GM21390 (cell line): ENCODE measurements at regions not wholly inside any gene's neighbourhood (a gene's known extent, or its start where the extent isn't known, plus 50 kb on each side); places are given as distances from the start of the nearest gene placed in this dataset.
"Not testable (repeated sequence)": the region's sequence is repeated elsewhere in the genome, so short reads cannot be mapped to it uniquely, and the experiment has no call there.

ENCODE experiments used
- ATAC-seq: cut with Tn5 transposase; IDR thresholded peaks from one replicate; pipeline ENCODE4 v1.9.1; 2021; ENCODE audit not compliant: unreplicated experiment

DNA sequence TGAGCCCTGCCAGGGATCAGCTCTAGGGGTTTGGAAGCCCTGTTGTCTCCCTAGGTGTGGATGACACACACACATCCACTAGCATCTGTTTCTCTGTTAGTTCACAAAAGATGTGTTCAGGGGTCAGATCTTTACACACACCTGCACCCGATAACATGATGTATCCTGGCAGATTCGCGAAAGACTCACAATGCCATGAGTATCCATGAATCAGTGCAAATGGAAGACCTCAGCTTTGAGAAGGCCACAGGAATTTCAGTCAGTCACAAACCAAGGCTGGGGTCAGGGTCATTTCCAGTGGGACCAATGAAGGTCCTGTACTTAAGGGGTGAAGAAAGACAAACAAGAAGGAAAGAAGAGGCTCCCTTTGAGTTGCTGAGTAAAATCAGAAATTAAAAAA is 898.2 kb downstream of the UQCRFS1 start:
- no peak for ATAC-seq

DNA sequence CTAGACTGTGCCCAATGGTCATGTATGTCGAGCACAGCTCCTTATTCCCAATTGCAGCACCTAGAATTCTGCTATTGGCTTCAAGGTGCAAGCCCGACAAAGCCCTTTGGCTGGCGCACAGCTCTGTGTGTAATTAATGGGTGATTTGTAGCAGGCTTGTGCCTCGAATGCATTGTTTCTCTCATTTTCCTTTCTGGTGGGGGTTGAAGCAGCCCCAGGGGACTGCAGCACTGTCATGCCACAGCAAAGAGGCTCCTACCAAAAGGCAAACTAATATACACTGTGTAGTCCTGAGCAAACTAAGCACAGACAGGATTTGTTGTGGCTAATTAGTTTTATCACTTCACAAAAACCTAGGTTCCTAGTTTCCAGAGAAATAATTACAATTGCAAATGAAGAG is 898.7 kb downstream of the UQCRFS1 start:
- no peak for ATAC-seq

DNA sequence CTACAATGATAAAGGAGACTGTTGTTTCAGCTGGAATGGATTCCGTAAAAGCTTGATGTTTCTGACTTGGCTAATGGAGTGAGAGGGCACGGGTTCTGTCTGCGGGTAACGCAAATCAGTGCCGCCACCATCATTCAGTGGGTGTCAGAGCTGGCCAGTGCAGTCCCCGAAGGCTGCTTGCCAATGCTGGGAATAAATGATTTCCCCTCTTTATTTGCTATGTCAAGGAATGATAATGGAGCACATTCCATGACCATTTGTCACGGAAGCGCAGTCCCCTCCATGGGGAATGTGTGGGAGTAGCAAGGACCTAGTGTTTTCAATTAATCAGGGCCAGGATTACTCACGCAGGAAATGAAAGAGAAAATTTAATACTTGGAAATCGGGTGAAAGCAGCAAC is 899.3 kb downstream of the UQCRFS1 start:
- ATAC-seq, result no peak

DNA sequence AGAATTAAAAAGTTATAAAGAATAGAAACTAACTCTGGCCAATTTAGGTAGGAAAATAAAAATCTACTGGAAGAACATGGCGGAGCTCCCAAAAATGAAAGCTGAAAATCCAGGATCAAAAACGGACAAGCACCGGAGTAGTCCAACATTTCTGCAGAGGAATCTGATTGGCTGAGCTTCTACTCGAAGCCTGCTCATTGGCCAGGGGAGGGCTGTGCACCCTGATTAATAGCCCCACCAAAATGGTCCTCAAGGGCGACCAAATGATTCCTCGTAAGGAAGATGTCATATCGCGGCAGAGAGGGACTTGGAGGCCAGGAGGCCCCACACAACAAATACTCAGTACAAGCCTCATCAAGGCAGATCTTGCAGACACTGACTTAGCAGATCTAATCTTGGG is 900.7 kb downstream of the UQCRFS1 start:
- no peak for ATAC-seq

DNA sequence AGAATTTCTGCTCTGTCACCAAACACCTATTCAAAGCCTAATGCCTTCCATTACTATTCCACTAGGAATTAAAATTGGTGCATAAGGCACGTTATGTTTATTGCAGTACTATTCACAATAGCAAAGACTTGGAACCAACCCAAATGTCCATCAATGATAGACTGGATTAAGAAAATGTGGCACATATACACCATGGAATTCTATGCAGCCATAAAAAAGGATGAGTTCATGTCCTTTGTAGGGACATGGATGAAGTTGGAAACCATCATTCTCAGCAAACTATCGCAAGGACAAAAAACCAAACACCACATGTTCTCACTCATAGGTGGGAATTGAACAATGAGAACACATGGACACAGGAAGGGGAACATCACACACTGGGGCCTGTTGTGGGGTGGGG is 902.1 kb downstream of the UQCRFS1 start:
- ATAC-seq, result not testable (repeated sequence)

DNA sequence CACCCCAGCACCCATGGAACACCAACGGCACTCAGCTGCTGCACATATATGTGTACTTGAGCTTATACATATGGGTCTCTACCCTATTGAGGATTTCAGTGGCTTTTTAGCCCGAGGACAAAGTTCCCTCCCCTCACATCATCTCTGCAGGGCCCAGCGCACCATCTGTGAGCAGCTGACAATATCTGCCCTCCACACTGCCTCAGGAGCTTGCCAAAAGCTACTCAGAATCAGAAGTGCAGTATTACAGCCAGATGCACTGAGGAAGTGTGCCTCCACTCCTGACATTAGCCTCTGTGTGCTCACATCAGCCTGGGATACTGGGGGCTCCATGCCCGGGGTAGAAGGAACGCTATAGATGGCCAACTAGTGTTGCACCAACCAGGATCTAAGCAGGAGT is 903.9 kb downstream of the UQCRFS1 start:
- no peak for ATAC-seq

DNA sequence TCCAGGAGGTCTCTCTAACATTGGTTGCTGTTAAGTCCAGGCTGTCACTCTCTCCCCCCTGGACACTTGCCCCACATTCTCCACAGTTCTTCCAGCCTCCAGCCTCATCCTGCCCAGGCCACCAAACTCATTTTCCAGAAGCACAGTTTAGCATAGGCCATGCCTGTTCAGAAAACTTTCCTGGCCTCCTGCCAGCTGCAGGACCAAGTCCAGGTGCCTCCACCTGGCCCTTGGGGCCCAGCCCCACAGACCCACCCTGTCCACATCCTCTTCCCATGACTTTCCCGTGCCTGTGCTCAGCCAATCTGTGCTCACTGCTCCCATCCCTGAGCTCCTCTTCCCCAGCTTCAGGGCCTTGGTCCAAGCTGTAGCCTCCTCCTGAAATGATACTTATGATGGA is 905.0 kb downstream of the UQCRFS1 start:
- no peak for ATAC-seq

DNA sequence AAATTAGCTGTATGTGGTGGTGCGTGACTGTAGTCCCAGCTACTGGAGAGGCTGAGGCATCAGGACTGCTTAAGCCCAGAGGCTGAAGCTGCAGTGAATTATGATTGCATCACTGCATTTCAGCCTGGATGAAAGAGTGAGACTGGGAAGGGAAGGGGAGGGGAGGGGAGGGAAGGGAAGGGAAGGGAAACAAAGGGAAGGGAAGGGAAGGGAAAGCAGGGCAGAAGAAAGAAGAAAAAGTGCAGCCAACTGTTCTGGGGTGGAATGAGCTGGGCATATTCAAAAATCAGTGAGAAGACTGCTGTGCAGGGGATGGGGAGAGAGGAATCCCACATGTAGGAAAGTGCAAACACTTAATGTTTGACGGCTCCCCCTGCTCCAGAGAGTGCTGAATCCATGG is 905.5 kb downstream of the UQCRFS1 start:
- no peak for ATAC-seq

DNA sequence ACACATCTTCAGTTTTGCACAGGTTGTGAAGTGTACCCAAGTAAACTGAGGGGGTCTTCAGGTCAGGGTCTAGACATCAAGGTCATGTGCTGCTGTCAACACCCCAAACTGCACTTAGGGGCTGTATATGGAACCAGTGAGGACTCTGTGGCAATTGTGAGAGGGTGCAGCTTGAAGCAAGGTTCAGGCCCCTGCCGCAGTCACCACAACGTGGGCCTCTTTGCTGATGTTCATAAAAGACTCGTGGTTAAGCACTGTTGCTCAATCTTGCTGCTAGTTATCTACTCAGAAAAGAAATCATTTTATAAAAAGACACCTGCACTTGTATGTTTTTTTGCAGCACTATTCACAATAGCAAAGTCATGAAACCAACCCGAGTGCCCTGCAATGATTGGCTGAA is 907.4 kb downstream of the UQCRFS1 start:
- no peak for ATAC-seq

DNA sequence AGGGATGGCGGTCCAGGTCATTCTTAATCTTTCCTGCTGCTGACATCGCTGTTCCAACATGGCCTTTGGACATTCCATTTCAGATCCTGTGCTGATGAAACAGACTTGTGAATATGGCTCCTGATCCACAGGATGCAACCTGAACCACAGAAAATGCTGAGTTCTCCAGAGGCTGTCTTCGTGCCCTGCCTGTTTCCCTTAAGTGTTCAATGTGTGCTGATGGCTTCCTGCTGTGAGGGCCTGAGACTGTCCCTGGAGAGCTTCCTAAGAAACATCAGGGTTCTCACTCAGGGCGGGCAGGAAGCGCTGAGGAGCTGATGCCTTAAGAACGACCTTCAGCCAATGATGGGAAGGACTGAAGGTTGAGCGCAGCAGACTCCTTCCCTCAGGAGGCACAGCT is 909.4 kb downstream of the UQCRFS1 start:
- ATAC-seq, result no peak

DNA sequence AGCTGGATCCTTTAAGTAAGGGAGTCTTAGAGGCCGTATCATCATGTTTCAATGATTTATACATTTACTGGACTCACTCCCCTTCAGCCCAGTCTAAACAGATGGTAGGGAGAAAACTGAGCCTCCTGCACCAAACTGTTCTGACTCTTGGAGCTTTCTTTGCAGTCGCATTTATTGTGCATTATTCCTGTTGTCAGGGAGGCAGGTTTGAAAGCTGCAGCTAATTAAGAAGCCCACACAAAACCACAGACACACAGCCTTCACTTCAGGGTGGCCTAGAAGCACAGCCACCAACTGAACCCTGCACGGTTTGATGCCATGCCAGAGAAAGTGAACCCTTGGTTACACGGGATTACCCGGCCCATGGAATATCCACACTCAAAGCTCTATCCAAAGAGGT is 911.0 kb downstream of the UQCRFS1 start:
- ATAC-seq, result no peak

DNA sequence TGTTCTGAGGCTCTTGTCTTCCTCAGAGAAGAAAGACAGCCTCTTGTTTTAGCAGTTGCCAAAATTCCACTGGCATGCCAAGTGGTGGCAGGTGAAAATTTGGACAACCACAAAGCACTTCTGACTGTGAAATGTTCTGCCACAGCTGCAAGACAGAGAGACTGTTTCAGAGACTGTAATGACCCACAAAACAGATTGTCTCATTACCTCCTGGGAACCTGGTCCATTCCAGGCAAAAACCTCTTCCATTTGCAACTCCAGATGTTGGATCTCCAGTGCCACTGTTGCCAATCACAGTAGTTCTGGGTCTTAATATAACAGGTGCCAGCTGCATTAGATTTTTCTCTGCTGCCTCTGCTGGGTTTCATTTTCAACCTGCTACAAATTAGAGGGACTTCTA is 911.5 kb downstream of the UQCRFS1 start:
- ATAC-seq, result no peak

DNA sequence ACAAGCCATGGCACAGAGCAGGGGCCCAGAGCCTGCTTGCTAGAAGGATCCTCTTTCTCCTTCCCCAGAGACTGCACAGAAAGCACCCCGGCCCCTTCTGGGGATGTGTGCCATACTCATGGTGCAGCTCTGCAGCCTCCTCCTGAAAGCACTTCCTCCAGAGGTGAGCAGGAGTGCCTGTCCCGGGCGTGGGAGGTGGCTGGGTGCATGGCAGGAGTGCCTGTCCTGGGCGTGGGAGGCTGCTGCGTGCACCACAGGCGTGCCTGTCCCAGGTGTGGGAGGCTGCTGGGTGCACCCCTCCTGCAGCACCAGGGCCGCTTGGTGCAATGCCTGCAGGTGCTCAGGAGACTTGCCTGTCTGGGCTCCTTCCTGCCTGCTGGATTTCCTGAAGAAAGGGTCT is 913.3 kb downstream of the UQCRFS1 start:
- no peak for ATAC-seq

DNA sequence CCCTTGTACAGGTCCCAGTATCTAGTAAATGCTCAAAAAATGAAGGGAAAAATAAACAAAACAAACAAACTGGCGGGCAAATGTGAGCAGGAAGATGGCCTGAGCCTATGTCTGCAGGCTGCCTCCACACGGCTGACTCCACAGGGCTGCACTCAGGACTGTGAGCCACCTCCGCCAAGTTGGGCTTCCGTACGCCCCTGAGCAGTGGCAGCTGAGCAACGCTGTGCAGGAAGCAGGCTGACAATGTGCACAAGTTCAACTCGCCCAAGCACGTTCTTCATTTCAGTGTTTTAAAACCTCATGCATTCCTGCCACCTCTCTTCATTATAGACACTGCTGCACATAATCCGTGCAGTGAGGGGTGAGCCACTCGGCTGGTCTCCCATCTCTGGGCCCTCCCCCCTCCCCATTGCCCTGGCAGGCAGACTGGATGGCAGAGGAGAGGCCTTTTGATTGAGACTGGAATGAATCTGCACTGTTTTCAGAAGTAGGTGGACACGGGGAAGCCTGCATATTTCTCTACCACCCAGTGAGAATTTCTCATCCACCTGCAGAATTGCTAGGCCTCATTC is 915.3 kb downstream of the UQCRFS1 start:
- no peak for ATAC-seq

DNA sequence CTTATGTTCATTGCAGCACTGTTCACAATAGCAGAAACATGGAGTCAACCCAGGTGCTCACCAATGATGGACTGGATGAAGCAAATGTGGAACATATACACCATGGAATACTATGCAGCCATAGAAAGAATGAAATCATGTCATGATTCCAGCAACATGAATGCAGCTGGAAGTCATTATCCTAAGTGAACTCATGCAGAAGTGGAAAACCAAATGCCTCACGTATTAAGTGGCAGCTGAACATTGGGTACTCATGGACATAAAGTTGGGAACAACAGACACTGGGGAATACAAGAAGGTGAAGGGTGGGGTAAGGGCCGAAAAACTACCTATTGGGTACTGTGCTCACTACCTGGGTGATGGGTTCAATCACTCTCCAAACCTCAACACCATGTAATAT is 915.9 kb downstream of the UQCRFS1 start:
- no peak for ATAC-seq

DNA sequence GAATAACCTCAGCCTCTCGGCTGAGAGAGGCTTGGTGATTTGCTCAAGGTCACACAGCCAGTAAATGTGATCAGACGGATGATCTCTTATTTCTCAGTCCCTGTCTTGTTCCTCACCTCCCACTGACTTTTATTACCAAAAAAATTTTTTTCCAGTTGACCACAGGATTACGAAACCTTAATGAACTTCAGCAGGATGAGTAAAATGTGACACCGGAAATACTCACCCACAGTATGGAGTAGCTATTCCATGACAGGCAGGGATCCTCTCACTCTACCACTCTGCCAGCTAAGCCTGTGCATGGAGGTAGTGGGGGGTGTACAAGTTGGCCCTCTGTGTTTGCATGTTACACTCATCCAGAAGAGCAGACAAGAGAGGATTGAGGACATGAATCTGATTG is 916.4 kb downstream of the UQCRFS1 start:
- no peak for ATAC-seq

DNA sequence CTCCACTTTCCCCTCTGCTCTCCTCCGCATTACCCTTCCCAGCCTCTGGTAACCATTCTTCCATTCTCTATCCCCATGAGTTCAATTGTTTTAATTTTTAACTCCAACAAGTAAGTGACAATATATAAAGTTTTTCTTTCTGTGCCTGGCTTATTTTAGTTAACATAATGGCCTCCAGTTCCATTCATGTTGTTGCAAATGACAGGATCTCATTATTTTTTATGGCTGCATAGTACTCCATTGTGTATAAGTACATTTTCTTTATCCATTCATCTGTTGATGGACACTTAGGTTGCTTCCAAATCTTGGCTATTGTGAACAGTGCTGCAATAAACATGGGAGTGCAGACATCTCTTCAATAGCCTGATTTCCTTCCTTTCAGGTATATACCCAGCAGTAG is 918.0 kb downstream of the UQCRFS1 start:
- not testable (repeated sequence) for ATAC-seq

DNA sequence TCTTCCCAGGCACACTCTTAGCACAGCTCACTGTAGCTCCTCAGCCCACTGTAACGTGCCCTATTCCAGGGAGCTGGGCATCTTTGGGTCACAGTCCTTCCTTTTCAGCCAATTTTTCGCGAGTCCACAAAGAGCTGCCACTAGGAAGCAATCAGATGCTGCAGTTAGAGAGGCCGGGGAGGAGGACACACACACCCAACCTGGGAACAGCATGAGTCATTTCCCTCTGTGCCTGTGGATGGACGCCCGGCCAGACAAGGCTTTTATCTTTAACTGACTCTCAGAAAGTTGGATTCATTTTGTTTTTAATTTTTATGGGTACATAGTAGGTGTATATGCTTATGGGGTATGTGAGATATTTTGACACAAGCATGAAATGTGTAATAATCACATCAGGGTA is 918.6 kb downstream of the UQCRFS1 start:
- no peak for ATAC-seq

DNA sequence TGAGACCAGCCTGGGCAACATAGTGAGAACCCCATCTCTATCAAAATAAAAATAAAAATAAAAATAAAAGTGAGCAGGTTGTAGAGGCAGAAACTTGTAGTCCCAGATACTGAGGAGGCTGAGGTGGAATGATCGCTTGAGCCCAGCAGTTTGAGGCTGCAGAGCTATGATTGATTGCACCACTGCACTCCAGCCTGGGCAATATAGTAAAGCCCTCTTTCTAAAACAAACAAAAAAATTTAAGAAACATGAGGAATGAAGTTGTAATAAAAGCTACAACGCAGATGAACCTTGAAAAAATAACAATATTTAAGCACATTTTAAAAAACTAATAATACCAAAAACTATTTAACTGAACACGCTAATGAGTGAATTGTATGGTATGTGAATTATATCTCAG is 919.3 kb downstream of the UQCRFS1 start:
- no peak for ATAC-seq

DNA sequence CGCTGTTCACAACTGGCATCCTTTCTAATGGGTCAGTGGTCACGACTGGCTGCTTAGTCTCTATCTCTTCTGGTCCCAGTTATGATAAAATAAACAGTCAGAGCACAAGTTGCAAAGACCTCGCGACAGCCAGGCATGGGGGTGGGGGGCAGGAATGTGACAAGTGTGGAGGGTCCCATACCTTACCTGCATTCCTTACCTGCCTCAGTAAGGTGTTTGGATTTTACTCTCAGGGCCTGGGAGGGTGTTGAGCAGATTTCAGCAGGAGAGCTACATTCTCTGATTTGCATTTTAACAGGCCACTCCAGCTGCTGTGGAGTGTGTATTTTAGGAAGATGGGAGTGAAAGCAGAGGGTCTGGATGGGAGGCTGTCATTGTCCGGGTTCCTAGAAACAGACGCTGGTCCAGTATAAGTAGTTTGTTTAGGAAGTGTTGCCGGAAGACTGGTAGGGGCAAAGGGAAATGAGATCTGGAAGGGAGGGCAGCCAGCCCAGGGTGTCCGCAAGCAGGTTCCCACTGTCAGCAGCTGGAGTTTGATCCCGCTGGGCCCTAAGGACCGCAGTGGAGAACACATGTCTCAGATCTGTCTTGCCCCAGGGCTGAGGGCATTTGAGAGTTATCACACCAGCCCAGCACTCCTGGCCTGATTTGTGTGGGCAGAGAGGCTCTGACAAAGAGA is 920.0 kb downstream of the UQCRFS1 start:
- no peak for ATAC-seq

DNA sequence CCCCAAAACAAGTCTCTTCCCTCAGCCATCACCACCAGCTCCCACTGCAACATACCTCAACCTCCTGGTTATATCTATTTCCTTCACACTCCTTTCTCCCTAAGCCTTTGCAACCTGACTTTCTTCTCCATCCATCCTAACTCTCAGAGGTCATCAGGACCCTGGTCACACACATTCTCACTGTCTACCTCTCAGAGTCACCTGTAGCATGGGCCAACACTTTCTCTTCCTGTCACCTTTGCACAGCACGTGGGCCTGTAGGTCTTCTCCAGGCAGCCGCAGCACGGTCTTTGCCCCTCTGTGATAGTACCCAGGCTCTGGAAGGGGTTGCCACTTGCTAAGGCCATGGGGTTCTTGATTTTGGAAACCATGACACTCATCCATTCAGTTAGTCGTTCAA is 921.1 kb downstream of the UQCRFS1 start:
- no peak for ATAC-seq

DNA sequence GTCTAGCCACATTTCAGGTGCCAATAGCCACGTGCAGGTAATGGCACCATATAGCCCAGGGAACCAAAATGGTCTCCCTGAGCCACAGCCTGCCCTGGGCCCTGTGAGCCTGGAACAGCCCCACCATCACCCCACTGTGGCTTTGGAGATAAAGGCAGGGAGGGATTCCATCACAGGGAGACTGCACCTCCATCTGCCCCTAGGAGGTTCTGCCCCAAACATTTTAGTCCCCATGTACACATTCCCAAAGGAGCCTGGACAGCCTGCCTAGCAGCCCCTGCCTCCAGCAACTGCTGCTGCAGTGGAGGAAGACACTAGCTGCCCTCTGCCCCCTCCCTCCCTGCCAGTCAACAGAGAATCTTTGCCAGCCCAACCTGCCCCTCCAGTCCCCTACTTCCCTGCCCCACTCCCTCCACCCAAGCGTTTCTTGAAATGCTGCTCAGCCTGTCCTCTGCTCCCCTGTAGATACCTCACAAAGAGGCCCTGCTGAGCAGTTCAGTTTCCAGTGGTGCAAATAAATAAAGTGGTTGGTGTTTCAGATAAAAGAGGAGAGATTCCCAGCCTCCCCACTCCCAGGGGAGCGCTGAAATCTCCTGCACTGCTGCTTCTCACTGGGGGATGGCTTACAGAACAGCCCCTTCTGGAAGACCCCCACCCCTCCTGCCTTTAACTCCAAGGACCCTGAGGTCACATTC is 921.8 kb downstream of the UQCRFS1 start:
- no peak for ATAC-seq
